Muscle of leg (tissue), 3 donors: ENCODE measurements at regions not wholly inside any gene's neighbourhood (a gene's known extent, or its start where the extent isn't known, plus 50 kb on each side); places are given as distances from the start of the nearest gene placed in this dataset.

Experiments used
- DNase-seq: peaks from one replicate; pipeline ENCODE4 v3.0.0; 2013
- H3K27ac ChIP-seq: one replicate; pipeline ENCODE4 v1.5.1; 2013; ENCODE audit warnings: mild to moderate bottlenecking, low read length, control low read depth
- H3K27me3 ChIP-seq: one replicate; pipeline ENCODE4 v1.6.1; 2013; ENCODE audit warnings: low read length; ENCODE audit not compliant: control insufficient read depth, insufficient read depth
- H3K36me3 ChIP-seq: one replicate; pipeline ENCODE4 v1.6.1; 2013; ENCODE audit warnings: low read length; ENCODE audit not compliant: control insufficient read depth, insufficient read depth
- H3K4me1 ChIP-seq: one replicate; pipeline ENCODE4 v1.6.1; 2013; ENCODE audit warnings: low read length; ENCODE audit not compliant: control insufficient read depth, insufficient read depth
- H3K4me3 ChIP-seq: one replicate; pipeline ENCODE4 v1.5.1; 2013; ENCODE audit warnings: low read length, control low read depth
- H3K9me3 ChIP-seq: replicated peaks from 2 replicates; pipeline ENCODE4 v1.6.1; 2013; ENCODE audit warnings: low read depth, low read length; ENCODE audit not compliant: control insufficient read depth
- WGBS: methylation state at CpG from one replicate; pipeline ENCODE4 v1.1.5; 2013; ENCODE audit warnings: missing lambda C conversion rate; ENCODE audit not compliant: insufficient coverage; 5-methylcytosine and 5-hydroxymethylcytosine counted together

DNA sequence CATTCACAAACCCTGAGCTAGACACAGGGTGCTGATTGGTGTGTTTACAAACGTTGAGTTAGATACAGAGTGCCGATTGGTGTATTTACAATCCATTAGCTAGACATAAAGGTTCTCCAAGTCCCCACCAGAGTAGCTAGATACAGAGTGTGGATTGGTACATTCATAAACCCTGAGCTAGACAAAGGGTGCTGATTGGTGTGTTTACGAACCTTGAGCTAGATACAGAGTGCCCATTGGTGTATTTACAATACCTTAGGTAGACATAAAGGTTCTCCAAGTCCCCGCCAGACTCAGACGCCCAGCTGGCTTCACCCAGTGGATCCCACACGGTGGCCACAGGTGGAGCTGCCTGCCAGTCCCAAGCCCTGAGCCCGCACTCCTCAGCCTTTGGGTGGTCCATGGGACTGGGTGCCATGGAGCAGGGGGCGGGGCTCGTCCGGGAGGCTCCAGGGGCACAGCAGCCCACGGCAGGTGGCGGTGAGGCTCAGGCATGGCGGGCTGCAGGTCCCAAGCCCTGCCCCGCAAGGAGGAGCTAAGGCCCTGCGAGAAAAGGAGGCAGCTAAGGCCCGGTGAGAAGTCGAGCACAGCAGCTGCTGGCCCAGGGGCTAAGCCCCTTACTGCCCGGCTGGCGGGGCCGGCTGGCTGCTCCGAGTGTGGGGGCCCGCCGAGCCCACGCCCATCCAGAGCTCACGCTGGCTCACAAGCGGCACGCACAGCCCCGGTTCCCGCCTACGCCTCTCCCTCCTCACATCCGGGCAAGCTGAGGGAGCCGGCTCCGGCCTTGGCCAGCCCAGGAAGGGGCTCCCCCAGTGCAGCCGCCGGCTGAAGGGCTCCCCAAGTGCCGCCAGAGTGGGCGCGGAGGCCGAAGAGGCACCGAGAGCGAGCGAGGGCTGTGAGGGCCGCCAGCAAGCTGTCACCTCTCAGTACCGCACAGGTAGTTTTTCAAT lies 1039.2 kb upstream of the CDH9 start:
- Histone ChIP-seq H3K4me3 (no peak overlapping the region), H3K4me1 (no peaks in the 10 kb centered on the region), H3K36me3 (no peaks in the 10 kb centered on the region), H3K27me3 (no peaks in the 10 kb centered on the region), H3K27ac (no peak overlapping the region), H3K9me3 (peaks cover 6% of the 10 kb centered on the region)
- 95% methylated on average over 38 of the region's 44 CpGs for WGBS
- DNase-seq: no peak

GRCh38 chr5:28066856-28067255 lies 1028.5 kb upstream of the CDH9 start:
- no peaks in the 10 kb centered on the region for H3K27me3 ChIP-seq
- no peak overlapping the region for H3K4me3 ChIP-seq
- peaks cover 9% of the 10 kb centered on the region for H3K9me3 ChIP-seq
- no peaks in the 10 kb centered on the region for H3K36me3 ChIP-seq
- 86% methylated on average over 3 of the region's 3 CpGs for whole genome bisulfite sequencing
- no peak overlapping the region for H3K27ac ChIP-seq
- H3K4me1 ChIP-seq: no peaks in the 10 kb centered on the region
- no peak for DNase-seq

GRCh38 chr5:28065656-28066055 lies 1027.3 kb upstream of the CDH9 start:
- H3K9me3 ChIP-seq: peaks cover 9% of the 10 kb centered on the region
- H3K27me3 ChIP-seq: no peaks in the 10 kb centered on the region
- DNase-seq: peak; percentile 21
- no peaks in the 10 kb centered on the region for H3K4me1 ChIP-seq
- H3K36me3 ChIP-seq: no peaks in the 10 kb centered on the region
- H3K27ac ChIP-seq: no peak overlapping the region
- no peak overlapping the region for H3K4me3 ChIP-seq

- no peak overlapping the region for H3K4me3 ChIP-seq
Observed at GRCh38 chr5:28046596-28046995, 1008.2 kb upstream of the CDH9 start.

DNA sequence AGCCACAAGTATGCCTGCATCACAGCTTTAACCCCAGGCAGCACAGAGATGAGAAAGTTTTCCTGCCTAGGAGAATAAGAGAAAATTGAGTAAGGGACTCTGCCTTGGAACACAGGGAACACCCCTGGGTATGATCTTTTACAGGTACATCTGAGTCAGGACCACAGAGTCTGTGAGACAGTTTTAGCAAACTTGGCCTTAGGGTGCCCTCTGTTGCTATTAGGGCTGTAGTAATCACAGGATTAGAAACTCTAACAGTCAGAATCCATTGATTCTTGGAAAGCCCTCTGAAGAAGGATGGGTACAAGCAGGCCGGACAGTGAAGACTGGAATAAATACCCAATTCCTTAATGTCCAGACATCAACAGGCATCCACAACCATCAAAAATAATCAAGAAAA lies 989.5 kb upstream of the CDH9 start:
- Histone ChIP-seq H3K27ac (no peak overlapping the region), H3K9me3 (peaks cover 11% of the 10 kb centered on the region), H3K4me1 (no peaks in the 10 kb centered on the region), H3K27me3 (no peaks in the 10 kb centered on the region), H3K4me3 (no peak overlapping the region), H3K36me3 (no peaks in the 10 kb centered on the region)
- no peak for DNase-seq
- WGBS: no CpG with 5 or more reads among the region's 1 CpG

More at GRCh38 chr5:28046596-28046995, 1008.2 kb upstream of the CDH9 start:
- Histone ChIP-seq H3K9me3 (no peaks in the 10 kb centered on the region), H3K27ac (no peak overlapping the region), H3K4me1 (no peaks in the 10 kb centered on the region), H3K27me3 (no peaks in the 10 kb centered on the region), H3K36me3 (no peaks in the 10 kb centered on the region)
- WGBS: no CpG with 5 or more reads among the region's 1 CpG
- no peak for DNase-seq

DNA sequence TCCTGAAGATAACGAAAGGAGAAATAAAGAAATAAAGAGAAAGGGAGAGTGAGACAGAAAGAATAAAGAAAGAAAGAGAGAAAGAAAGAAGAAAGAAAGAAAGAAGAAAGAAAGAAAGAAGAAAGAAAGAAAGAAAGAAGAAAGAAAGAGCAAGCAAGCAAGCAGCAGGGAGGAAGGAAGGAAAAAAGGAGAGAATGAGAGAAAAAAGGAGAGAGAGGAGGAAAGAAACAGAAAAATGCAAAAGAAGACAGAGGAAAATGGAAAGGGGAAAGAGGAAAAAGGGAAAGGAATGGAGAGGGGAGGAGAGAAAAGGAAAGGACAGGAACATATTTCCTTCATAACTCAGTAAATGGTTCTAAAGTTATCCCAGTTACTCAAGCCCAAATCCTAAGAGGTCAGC lies 978.8 kb upstream of the CDH9 start:
- WGBS: no CpG with 5 or more reads among the region's 1 CpG
- DNase-seq: no peak
- H3K9me3 ChIP-seq: peaks cover 27% of the 10 kb centered on the region
- no peaks in the 10 kb centered on the region for H3K27me3 ChIP-seq
- H3K4me1 ChIP-seq: no peaks in the 10 kb centered on the region
- no peak overlapping the region for H3K27ac ChIP-seq
- no peak overlapping the region for H3K4me3 ChIP-seq
- no peaks in the 10 kb centered on the region for H3K36me3 ChIP-seq

DNA sequence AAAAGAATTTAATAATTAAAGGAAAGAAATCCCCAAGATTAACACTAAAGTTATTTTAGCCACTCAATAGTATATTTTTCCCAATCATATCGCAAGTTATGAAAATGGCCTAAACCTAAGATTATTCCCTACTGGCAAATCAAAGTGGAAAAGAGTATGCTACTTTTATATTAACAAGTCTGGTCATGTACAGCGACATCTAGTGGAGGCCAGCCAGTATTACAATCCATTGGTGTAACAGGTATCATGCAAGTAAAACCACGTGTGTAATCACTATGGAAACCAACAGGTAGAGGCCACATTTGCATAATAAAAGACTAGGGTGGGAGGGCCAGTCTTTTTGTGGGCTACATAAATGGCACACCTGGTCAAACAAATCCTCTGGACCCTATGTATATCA lies 976.4 kb upstream of the CDH9 start:
- Histone ChIP-seq H3K4me1 (no peaks in the 10 kb centered on the region), H3K36me3 (no peaks in the 10 kb centered on the region), H3K4me3 (no peak overlapping the region), H3K27ac (no peak overlapping the region), H3K27me3 (no peaks in the 10 kb centered on the region), H3K9me3 (peaks cover 41% of the 10 kb centered on the region)
- no peak for DNase-seq
- WGBS: 60% methylated on average over 2 of the region's 3 CpGs

DNA sequence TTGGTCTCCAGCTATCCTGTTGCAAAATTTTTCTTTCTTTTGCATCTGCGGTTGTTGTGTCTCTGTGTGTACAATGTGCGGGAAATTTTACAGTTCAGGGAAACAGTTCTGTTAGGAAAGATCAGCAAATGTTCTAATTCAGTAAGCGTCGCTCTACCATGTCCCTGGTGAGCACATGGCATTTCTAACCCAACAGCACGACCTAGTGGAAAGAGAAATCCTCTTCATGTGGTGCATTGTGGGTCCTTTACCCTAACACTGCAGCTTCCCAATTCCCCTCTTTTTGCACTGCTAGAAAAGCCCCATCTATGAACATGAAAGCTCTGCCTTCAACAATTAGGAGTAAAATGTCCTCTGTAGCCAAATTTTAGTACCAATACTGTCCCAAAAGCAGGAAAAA lies 974.2 kb upstream of the CDH9 start:
- Histone ChIP-seq H3K4me1 (no peaks in the 10 kb centered on the region), H3K4me3 (no peak overlapping the region), H3K27me3 (no peaks in the 10 kb centered on the region), H3K27ac (no peak overlapping the region), H3K36me3 (no peaks in the 10 kb centered on the region), H3K9me3 (peaks cover 47% of the 10 kb centered on the region)
- no peak for DNase-seq
- WGBS: 75% methylated on average over 2 of the region's 5 CpGs

DNA sequence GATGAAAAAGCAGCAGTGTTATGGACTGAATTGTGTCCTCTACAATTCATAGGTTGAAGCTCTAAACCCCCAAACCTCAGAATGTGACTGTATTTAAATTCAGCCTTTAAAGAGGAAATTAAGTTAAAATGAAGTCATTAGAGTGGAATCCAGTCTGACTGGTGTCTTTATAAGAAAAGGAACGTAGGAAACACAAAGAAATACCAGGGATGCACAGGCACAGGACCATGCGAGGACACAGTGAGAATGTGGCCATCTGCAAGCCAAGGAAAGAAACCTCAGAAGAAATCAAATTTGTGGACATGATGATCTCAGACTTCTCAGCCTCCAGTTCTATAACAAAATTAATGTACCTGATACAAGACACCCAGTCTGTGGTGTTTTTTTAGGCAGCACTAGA lies 971.2 kb upstream of the CDH9 start:
- WGBS: 71% methylated on average over 1 of the region's 2 CpGs
- no peak for DNase-seq
- peaks cover 42% of the 10 kb centered on the region for H3K9me3 ChIP-seq
- H3K27me3 ChIP-seq: no peaks in the 10 kb centered on the region
- no peak overlapping the region for H3K4me3 ChIP-seq
- H3K36me3 ChIP-seq: no peaks in the 10 kb centered on the region
- no peaks in the 10 kb centered on the region for H3K4me1 ChIP-seq
- no peak overlapping the region for H3K27ac ChIP-seq

DNA sequence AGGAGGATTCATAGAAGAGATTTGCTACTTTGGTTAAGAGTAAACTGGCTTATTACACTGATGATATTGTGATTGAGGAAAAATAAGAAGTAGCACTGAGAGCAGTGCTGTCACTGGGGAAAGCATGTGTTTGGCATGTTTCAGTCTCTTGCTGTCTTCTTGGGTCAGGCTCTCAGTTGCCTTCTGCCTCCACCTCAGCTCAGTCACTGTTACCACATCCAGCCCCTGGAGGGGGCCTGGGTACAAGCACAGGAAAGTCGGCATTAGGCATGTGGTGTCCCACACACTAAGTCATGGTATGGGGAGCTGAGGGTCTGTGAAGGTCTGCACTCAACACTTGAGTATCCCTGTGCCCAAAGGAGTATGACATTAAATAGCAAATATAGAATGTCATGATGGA lies 958.3 kb upstream of the CDH9 start:
- no CpG with 5 or more reads among the region's 1 CpG for WGBS

More for the DNA sequence above, 958.3 kb upstream of the CDH9 start:
- H3K9me3 ChIP-seq: peaks cover 2% of the 10 kb centered on the region
- H3K36me3 ChIP-seq: no peaks in the 10 kb centered on the region
- H3K4me1 ChIP-seq: no peaks in the 10 kb centered on the region
- H3K27me3 ChIP-seq: no peaks in the 10 kb centered on the region
- DNase-seq: no peak
- H3K4me3 ChIP-seq: no peak overlapping the region
- no peak overlapping the region for H3K27ac ChIP-seq
